ENCODE measurements at regions not wholly inside any gene's neighbourhood (a gene's known extent, or its start where the extent isn't known, plus 50 kb on each side); places are given as distances from the start of the nearest gene placed in this dataset.

DNA sequence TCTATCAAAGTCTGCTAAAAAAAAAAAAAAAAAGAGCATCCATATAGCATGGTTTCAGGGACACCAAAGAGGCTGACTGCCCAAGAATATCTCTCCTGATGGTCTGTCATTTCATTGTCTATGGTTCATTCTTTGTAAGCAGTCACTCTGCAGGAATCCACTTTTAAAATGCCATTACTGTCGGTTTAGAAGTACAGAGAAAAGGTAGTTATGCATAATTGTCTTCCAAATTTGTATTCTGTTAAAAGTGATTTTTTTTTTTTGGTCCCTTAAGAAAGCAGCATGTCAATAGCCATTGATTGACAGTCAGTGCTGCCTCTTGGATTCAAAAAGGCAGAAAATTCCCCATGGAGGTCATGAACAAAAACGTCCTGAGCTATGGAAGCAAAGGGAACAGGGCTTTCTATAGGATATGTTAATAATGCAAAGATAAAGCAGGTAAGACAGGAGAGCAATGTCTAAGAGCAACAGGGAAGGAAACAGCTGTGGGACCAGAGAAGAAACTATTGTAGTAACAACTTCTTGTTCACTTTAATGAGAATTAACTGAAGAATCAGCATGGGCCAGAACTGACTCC lies 245.8 kb downstream of the TMX3 start:
- no peaks in the 10 kb centered on the region for H3K27me3 ChIP-seq (ENCODE audit: control insufficient read depth, insufficient read depth, low read length)
- no peak overlapping the region for H3K27ac ChIP-seq (ENCODE audit: low read depth in 2 of 2, low read length in 2 of 2)
- no peaks in the 10 kb centered on the region for H3K36me3 ChIP-seq (ENCODE audit: control insufficient read depth in 2 of 3, insufficient read depth in 3 of 3, low read length in 3 of 3)
- intact Hi-C loops (cut with DNase I) = no loop called here
- H3K9ac ChIP-seq (ENCODE audit: low read length in 3 of 3) = no peak overlapping the region
- H3K4me1 ChIP-seq (ENCODE audit: control insufficient read depth in 2 of 3, insufficient read depth in 2 of 3, low read depth in 1 of 3, low read length in 3 of 3) = no peaks in the 10 kb centered on the region
- no peak for TF ChIP-seq CTCF (IDR thresholded peaks at IDR 0.05; ENCODE audit: borderline replicate concordance, extremely low read depth, insufficient read depth)
- DNase-seq (no peak), FAIRE-seq (no peak)
- no peak overlapping the region for H3K4me3 ChIP-seq (ENCODE audit: low read length in 3 of 3)
- no peaks in the 10 kb centered on the region for H3K9me3 ChIP-seq (ENCODE audit: control insufficient read depth in 2 of 3, insufficient read depth in 1 of 3, low read length in 3 of 3)

DNA sequence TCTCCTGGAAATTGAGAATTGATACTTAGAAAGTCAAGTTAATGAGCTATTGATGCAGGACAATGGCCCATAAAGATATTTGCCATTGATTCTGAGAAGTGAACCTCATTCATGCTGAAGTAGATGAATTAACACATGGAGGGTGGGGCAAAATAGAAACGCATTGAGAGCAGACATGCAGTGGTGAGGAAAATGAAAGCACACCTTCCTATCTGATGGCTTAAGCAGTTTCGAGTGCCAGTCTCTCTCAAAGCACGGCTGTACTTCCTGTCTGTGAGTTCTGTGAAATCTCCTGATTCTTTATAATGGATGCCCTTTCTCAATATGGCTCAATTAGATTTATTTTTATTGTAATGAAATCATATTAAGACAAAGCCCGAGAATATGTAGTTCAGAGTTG lies 247.0 kb downstream of the TMX3 start:
- no peaks in the 10 kb centered on the region for H3K4me1 ChIP-seq (ENCODE audit: control insufficient read depth in 2 of 3, insufficient read depth in 2 of 3, low read depth in 1 of 3, low read length in 3 of 3)
- H3K4me3 ChIP-seq (ENCODE audit: low read length in 3 of 3) = no peak overlapping the region
- H3K27me3 ChIP-seq (ENCODE audit: control insufficient read depth, insufficient read depth, low read length) = no peaks in the 10 kb centered on the region
- intact Hi-C loops (cut with DNase I) = no loop called here
- no peak for TF ChIP-seq CTCF (IDR thresholded peaks at IDR 0.05; ENCODE audit: borderline replicate concordance, extremely low read depth, insufficient read depth)
- DNase-seq (no peak), FAIRE-seq (no peak)
- no peak overlapping the region for H3K9ac ChIP-seq (ENCODE audit: low read length in 3 of 3)
- no peaks in the 10 kb centered on the region for H3K9me3 ChIP-seq (ENCODE audit: control insufficient read depth in 2 of 3, insufficient read depth in 1 of 3, low read length in 3 of 3)
- H3K27ac ChIP-seq (ENCODE audit: low read depth in 2 of 2, low read length in 2 of 2) = no peak overlapping the region
- no peaks in the 10 kb centered on the region for H3K36me3 ChIP-seq (ENCODE audit: control insufficient read depth in 2 of 3, insufficient read depth in 3 of 3, low read length in 3 of 3)

DNA sequence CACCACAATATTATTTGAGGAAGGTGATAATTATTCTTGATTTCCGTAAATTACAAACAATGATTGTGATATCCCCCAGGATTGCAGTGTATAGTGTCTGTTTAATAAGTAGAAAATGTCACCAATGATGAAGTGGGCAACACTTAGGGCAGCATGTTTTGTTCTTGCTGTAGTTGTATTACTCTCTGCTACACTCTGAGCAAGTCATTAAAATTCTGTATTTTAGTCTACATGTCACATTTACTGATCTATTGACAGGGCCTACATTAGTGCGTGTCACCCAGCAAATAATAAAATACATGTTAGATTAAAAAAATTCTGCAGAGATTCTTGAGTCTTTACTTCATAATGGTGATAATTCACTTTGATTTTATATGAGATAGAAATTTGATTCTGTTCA lies 247.6 kb downstream of the TMX3 start:
- Histone ChIP-seq H3K4me3 (ENCODE audit: low read length in 3 of 3) (no peak overlapping the region), H3K4me1 (ENCODE audit: control insufficient read depth in 2 of 3, insufficient read depth in 2 of 3, low read depth in 1 of 3, low read length in 3 of 3) (no peaks in the 10 kb centered on the region), H3K36me3 (ENCODE audit: control insufficient read depth in 2 of 3, insufficient read depth in 3 of 3, low read length in 3 of 3) (no peaks in the 10 kb centered on the region), H3K9ac (ENCODE audit: low read length in 3 of 3) (no peak overlapping the region), H3K9me3 (ENCODE audit: control insufficient read depth in 2 of 3, insufficient read depth in 1 of 3, low read length in 3 of 3) (no peaks in the 10 kb centered on the region), H3K27ac (ENCODE audit: low read depth in 2 of 2, low read length in 2 of 2) (no peak overlapping the region), H3K27me3 (ENCODE audit: control insufficient read depth, insufficient read depth, low read length) (no peaks in the 10 kb centered on the region)
- FAIRE-seq (no peak), DNase-seq (no peak)
- TF ChIP-seq CTCF (IDR thresholded peaks at IDR 0.05; ENCODE audit: borderline replicate concordance, extremely low read depth, insufficient read depth) = no peak
- intact Hi-C loops (cut with DNase I) = no loop called here

- TF ChIP-seq CTCF (IDR thresholded peaks at IDR 0.05; ENCODE audit: borderline replicate concordance, extremely low read depth, insufficient read depth) = no peak
- H3K9me3 ChIP-seq (ENCODE audit: control insufficient read depth in 2 of 3, insufficient read depth in 1 of 3, low read length in 3 of 3) = no peaks in the 10 kb centered on the region
- no peak overlapping the region for H3K27ac ChIP-seq (ENCODE audit: low read depth in 2 of 2, low read length in 2 of 2)
- no peak for DNase-seq
- no peak overlapping the region for H3K9ac ChIP-seq (ENCODE audit: low read length in 3 of 3)
- no peaks in the 10 kb centered on the region for H3K36me3 ChIP-seq (ENCODE audit: control insufficient read depth in 2 of 3, insufficient read depth in 3 of 3, low read length in 3 of 3)
- intact Hi-C loops (cut with DNase I) = no loop called here
- FAIRE-seq = no peak
- no peaks in the 10 kb centered on the region for H3K4me1 ChIP-seq (ENCODE audit: control insufficient read depth in 2 of 3, insufficient read depth in 2 of 3, low read depth in 1 of 3, low read length in 3 of 3)
- H3K4me3 ChIP-seq (ENCODE audit: low read length in 3 of 3) = no peak overlapping the region
- H3K27me3 ChIP-seq (ENCODE audit: control insufficient read depth, insufficient read depth, low read length) = no peaks in the 10 kb centered on the region
Observed at GRCh38 chr18:68466672-68467071, 248.2 kb downstream of the TMX3 start.
